ENCODE measurements at regions not wholly inside any gene's neighbourhood (a gene's known extent, or its start where the extent isn't known, plus 50 kb on each side); places are given as distances from the start of the nearest gene placed in this dataset.

GRCh38 chr10:71159892-71160291 lies 52.5 kb upstream of the UNC5B start:
- DNase-seq: no peak

DNA sequence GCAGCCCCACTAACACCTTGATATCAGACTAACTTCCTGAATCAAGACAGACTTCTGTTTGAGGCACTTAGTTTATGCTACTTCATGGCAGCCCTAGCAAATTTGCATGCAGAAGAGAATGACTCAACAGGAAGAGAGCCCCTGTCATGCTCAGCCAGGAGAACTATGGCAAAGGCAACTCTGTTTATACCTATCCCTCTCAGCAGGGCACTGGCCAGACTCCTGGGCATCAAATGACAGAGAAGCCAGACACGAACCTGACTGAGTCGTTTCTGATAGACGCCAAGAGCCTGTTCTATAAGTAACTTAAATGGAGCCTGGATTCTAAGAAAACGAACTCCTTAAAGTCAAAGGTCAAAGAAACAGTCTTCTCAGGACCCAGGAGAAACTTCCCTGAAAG lies 50.9 kb upstream of the UNC5B start:
- DNase-seq: no peak
